ENCODE measurements at regions not wholly inside any gene's neighbourhood (a gene's known extent, or its start where the extent isn't known, plus 50 kb on each side); places are given as distances from the start of the nearest gene placed in this dataset.

DNA sequence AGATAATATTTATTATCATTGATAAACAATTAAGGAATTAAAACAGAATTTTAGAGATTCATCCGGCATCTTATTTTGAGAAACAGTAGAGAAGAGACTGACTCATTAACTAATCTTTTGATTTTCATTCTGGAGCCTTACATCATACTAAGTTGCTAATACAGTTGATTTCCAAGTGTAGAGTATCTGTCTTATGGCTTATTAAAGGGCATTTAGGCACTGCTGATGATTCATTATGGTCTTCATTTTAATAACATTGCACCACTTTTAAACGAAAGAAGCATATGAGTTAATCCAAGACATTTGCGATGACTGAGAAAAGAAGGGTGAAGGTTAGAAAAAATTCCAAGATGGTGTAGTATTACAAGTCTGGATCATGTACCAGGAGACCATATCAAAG is 186.0 kb upstream of the CACNA2D1 start:
- TF ChIP-seq SP2 (tag by site-specific recombination; IDR thresholded peaks at IDR 0.05) (no peak), ZFP37 (tag by site-specific recombination; IDR thresholded peaks at IDR 0.05) (no peak), ZEB2 (tag by site-specific recombination; IDR thresholded peaks at IDR 0.05) (no peak), CTCF (tag by site-specific recombination; IDR thresholded peaks at IDR 0.05) (no peak), ZSCAN30 (tag by site-specific recombination; IDR thresholded peaks at IDR 0.05) (no peak), BCL11A (tag by site-specific recombination; IDR thresholded peaks at IDR 0.05; ENCODE audit: low read depth) (no peak), ZNF580 (tag by site-specific recombination; IDR thresholded peaks at IDR 0.05) (no peak), ZNF274 (IDR thresholded peaks at IDR 0.05; ENCODE audit: low read length) (no peak), ZNF274 (tag by site-specific recombination; IDR thresholded peaks at IDR 0.05; ENCODE audit: borderline replicate concordance) (no peak)

All from HEK293 (cell line).